Kidney epithelial cell (primary cell): ENCODE measurements at regions not wholly inside any gene's neighbourhood (a gene's known extent, or its start where the extent isn't known, plus 50 kb on each side); places are given as distances from the start of the nearest gene placed in this dataset.

Experiments
- DNase-seq: peaks from one replicate; pipeline ENCODE4 v3.0.0-alpha.2; 2010; ENCODE audit warnings: low read depth
- H3K27me3 ChIP-seq: 2 replicates; pipeline ENCODE4 v1.6.0; 2011; ENCODE audit warnings: low read length; ENCODE audit not compliant: control insufficient read depth, insufficient read depth
- H3K36me3 ChIP-seq: 2 replicates; pipeline ENCODE4 v1.5.1; 2011; ENCODE audit warnings: low read length; ENCODE audit not compliant: control insufficient read depth, insufficient read depth
- H3K4me3 ChIP-seq: 2 replicates; pipeline ENCODE4 v1.5.1; 2011; ENCODE audit warnings: low read depth, mild to moderate bottlenecking, control low read depth, low read length
- CTCF ChIP-seq: IDR thresholded peaks from 2 replicates; pipeline ENCODE4 v1.5.1; 2011; ENCODE audit warnings: mild to moderate bottlenecking, moderate library complexity, low read length, control low read depth, inconsistent platforms; ENCODE audit not compliant: insufficient read depth, poor library complexity, severe bottlenecking

GRCh38 chr1:199667089-199667488 is 360.4 kb upstream of the NR5A2 start:
- Histone ChIP-seq H3K4me3 (no peak overlapping the region), H3K36me3 (no peaks in the 10 kb centered on the region), H3K27me3 (no peaks in the 10 kb centered on the region)
- no peak for TF ChIP-seq CTCF
- DNase-seq: no peak

- Histone ChIP-seq H3K36me3 (no peaks in the 10 kb centered on the region), H3K4me3 (no peak overlapping the region), H3K27me3 (no peaks in the 10 kb centered on the region)
- DNase-seq: no peak
- TF ChIP-seq CTCF: no peak
Observed at GRCh38 chr1:199669916-199670315, 357.6 kb upstream of the NR5A2 start.

GRCh38 chr1:199671684-199672083 is 355.8 kb upstream of the NR5A2 start:
- DNase-seq: no peak
- no peak for TF ChIP-seq CTCF
- Histone ChIP-seq H3K27me3 (no peaks in the 10 kb centered on the region), H3K36me3 (no peaks in the 10 kb centered on the region), H3K4me3 (no peak overlapping the region)

- no peak for DNase-seq
- no peak for TF ChIP-seq CTCF
- H3K27me3 ChIP-seq: no peaks in the 10 kb centered on the region
- H3K4me3 ChIP-seq: no peak overlapping the region
- no peaks in the 10 kb centered on the region for H3K36me3 ChIP-seq
Observed at GRCh38 chr1:199675937-199676336, 351.6 kb upstream of the NR5A2 start.

- Histone ChIP-seq H3K36me3 (no peaks in the 10 kb centered on the region), H3K4me3 (no peak overlapping the region), H3K27me3 (no peaks in the 10 kb centered on the region)
- no peak for TF ChIP-seq CTCF
- no peak for DNase-seq
Observed at GRCh38 chr1:199678771-199679170, 348.7 kb upstream of the NR5A2 start.

- DNase-seq: no peak
- TF ChIP-seq CTCF: no peak
Observed at GRCh38 chr1:199682081-199682480, 345.4 kb upstream of the NR5A2 start.

More at GRCh38 chr1:199682081-199682480, 345.4 kb upstream of the NR5A2 start:
- Histone ChIP-seq H3K4me3 (no peak overlapping the region), H3K36me3 (no peaks in the 10 kb centered on the region), H3K27me3 (no peaks in the 10 kb centered on the region)
